H1 (cell line): ENCODE measurements at regions not wholly inside any gene's neighbourhood (a gene's known extent, or its start where the extent isn't known, plus 50 kb on each side); places are given as distances from the start of the nearest gene placed in this dataset.

ENCODE experiments used
- CTCF ChIA-PET: fragments of 300-600 bp; sonication (Branson Sonifier 250); formaldehyde crosslinking; loops from one replicate; lab custom pipeline; 2021; ENCODE audit not compliant: partially characterized antibody; lab: Charles Lee
- POLR2A ChIA-PET: fragments of 300-600 bp; sonication (Branson Sonifier 250); formaldehyde crosslinking; loops from one replicate; lab custom pipeline; 2021; ENCODE audit warnings: inconsistent platforms; ENCODE audit not compliant: partially characterized antibody; lab: Charles Lee
- DNase-seq, 2 experiments: peaks; one replicate each; pipeline versions ENCODE4 v3.0.0 to v3.0.0-alpha.2; 2010 to 2022; ENCODE audit warnings: low spot score in 2 of 2, low read depth in 1 of 2, mixed read lengths in 1 of 2
- FAIRE-seq: peaks from 2 replicates; lab custom pipeline; 2011; peaks lifted over from hg19 to GRCh38; lab: Jason Lieb, UNC
- H2AFZ ChIP-seq: 2 replicates; pipeline ENCODE4 v1.8.1; 2012; ENCODE audit warnings: low read length, inconsistent platforms
- H2AK5ac ChIP-seq: 2 replicates; pipeline ENCODE4 v1.6.1; 2013; ENCODE audit warnings: low read depth, low read length
- H2BK120ac ChIP-seq: replicated peaks from 2 replicates; pipeline ENCODE3; 2013; ENCODE audit warnings: low read depth, low read length, inconsistent platforms
- H2BK12ac ChIP-seq: 2 replicates; pipeline ENCODE4 v1.6.1; 2013; ENCODE audit warnings: low read depth, low read length
- H2BK15ac ChIP-seq: 2 replicates; pipeline ENCODE4 v1.6.1; 2013; ENCODE audit warnings: low read length
- H2BK20ac ChIP-seq: 2 replicates; pipeline ENCODE4 v1.6.1; 2013; ENCODE audit warnings: low read length
- H2BK5ac ChIP-seq: 2 replicates; pipeline ENCODE4 v1.6.1; 2013; ENCODE audit warnings: low read depth, low read length
- H3K14ac ChIP-seq: 2 replicates; pipeline ENCODE4 v1.6.1; 2013; ENCODE audit warnings: inconsistent platforms; ENCODE audit not compliant: insufficient read length
- H3K18ac ChIP-seq: 2 replicates; pipeline ENCODE4 v1.6.1; 2013; ENCODE audit warnings: low read length; ENCODE audit errors: extremely low read depth
- H3K23ac ChIP-seq: 2 replicates; pipeline ENCODE4 v1.6.1; 2013; ENCODE audit warnings: inconsistent platforms; ENCODE audit not compliant: insufficient read length
- H3K23me2 ChIP-seq: 2 replicates; pipeline ENCODE4 v1.6.1; 2013; ENCODE audit warnings: low read depth, low read length
- H3K27ac ChIP-seq: 2 replicates; pipeline ENCODE4 v1.6.1; 2011; ENCODE audit warnings: low read depth, low read length, inconsistent platforms
- H3K27me3 ChIP-seq, 4 experiments: replicated peaks in 1 of 4; 1 replicate in 1 of 4; 2 replicates in 3 of 4; pipeline versions ENCODE4 v1.6.1 to v1.8.1; 2011 to 2013; ENCODE audit warnings: low read length in 3 of 4, mild to moderate bottlenecking in 3 of 4, inconsistent platforms in 2 of 4, mixed read lengths in 2 of 4, moderate library complexity in 1 of 4; ENCODE audit not compliant: control insufficient read depth in 3 of 4, insufficient read depth in 3 of 4; ENCODE audit errors: extremely low read depth in 1 of 4
- H3K36me3 ChIP-seq, 4 experiments: 2 replicates each; pipeline versions ENCODE4 v1.6.1 to v1.8.1; 2011 to 2013; ENCODE audit warnings: mild to moderate bottlenecking in 4 of 4, low read length in 3 of 4, moderate library complexity in 2 of 4, control low read depth in 1 of 4, inconsistent platforms in 1 of 4; ENCODE audit not compliant: insufficient read depth in 4 of 4, control insufficient read depth in 2 of 4
- H3K4ac ChIP-seq: replicated peaks from 2 replicates; pipeline ENCODE3; 2013; ENCODE audit warnings: low read length, low read depth, mixed read lengths, inconsistent platforms; ENCODE audit not compliant: insufficient read length
- H3K4me1 ChIP-seq, 4 experiments: replicated peaks in 1 of 4; 1 replicate in 1 of 4; 2 replicates in 3 of 4; pipeline versions ENCODE4 v1.6.1 to v1.8.1; 2011 to 2013; ENCODE audit warnings: low read length in 3 of 4, inconsistent platforms in 2 of 4, mixed read lengths in 1 of 4; ENCODE audit not compliant: insufficient read depth in 4 of 4, control insufficient read depth in 3 of 4
- H3K4me2 ChIP-seq, 2 experiments: 2 replicates each; pipeline versions ENCODE4 v1.6.1 to v1.8.1; 2011 to 2013; ENCODE audit warnings: low read depth in 2 of 2, low read length in 2 of 2, control low read depth in 1 of 2, inconsistent platforms in 1 of 2, mild to moderate bottlenecking in 1 of 2; ENCODE audit not compliant: insufficient read depth in 1 of 2
- H3K4me3 ChIP-seq, 4 experiments: fragments of 200-600, 300-600 bp in 1 of 4; sonication (generic), shearing (Covaris generic), sonication (Bioruptor Twin) in 1 of 4; 2 replicates each; pipeline versions ENCODE4 v1.5.1 to v1.8.1; 2011 to 2016; ENCODE audit warnings: low read length in 4 of 4, low read depth in 3 of 4, control low read depth in 2 of 4, inconsistent platforms in 2 of 4, mild to moderate bottlenecking in 2 of 4, mixed read lengths in 1 of 4, moderate library complexity in 1 of 4; ENCODE audit not compliant: insufficient read depth in 2 of 4; ENCODE audit errors: extremely low read depth in 1 of 4
- H3K56ac ChIP-seq: replicated peaks from 2 replicates; pipeline ENCODE3; 2013; ENCODE audit warnings: low read depth, mild to moderate bottlenecking, mixed read lengths, low read length, inconsistent platforms; ENCODE audit not compliant: insufficient read length
- H3K79me1 ChIP-seq: 2 replicates; pipeline ENCODE4 v1.6.1; 2013; ENCODE audit warnings: low read depth, low read length, control low read depth
- H3K79me2 ChIP-seq, 2 experiments: 2 replicates each; pipeline versions ENCODE4 v1.6.1 to v1.8.1; 2012 to 2013; ENCODE audit warnings: low read length in 2 of 2, mild to moderate bottlenecking in 2 of 2, inconsistent platforms in 1 of 2; ENCODE audit not compliant: insufficient read depth in 2 of 2, control insufficient read depth in 1 of 2
- H3K9ac ChIP-seq, 4 experiments: replicated peaks in 1 of 4; 1 replicate in 1 of 4; 2 replicates in 3 of 4; pipeline versions ENCODE4 v1.6.1 to v1.8.1; 2011 to 2013; ENCODE audit warnings: low read depth in 3 of 4, low read length in 3 of 4, control low read depth in 2 of 4, mild to moderate bottlenecking in 2 of 4, moderate library complexity in 2 of 4, inconsistent platforms in 1 of 4; ENCODE audit errors: extremely low read depth in 1 of 4
- H3K9me3 ChIP-seq, 2 experiments: 2 replicates each; pipeline versions ENCODE4 v1.6.1 to v1.8.1; 2012 to 2013; ENCODE audit warnings: mild to moderate bottlenecking in 2 of 2, moderate library complexity in 2 of 2, control low read depth in 1 of 2, inconsistent platforms in 1 of 2, low read depth in 1 of 2, low read length in 1 of 2, mixed read lengths in 1 of 2; ENCODE audit not compliant: insufficient read depth in 2 of 2
- H4K20me1 ChIP-seq, 2 experiments: replicated peaks in 1 of 2; 2 replicates each; pipeline versions ENCODE3 to v1.8.1; 2011 to 2013; ENCODE audit warnings: inconsistent platforms in 2 of 2, low read length in 2 of 2, mild to moderate bottlenecking in 1 of 2; ENCODE audit not compliant: insufficient read depth in 2 of 2, control insufficient read depth in 1 of 2
- H4K5ac ChIP-seq: 2 replicates; pipeline ENCODE4 v1.6.1; 2013; ENCODE audit warnings: low read length, low read depth, mixed read lengths, inconsistent platforms; ENCODE audit not compliant: insufficient read length
- H4K8ac ChIP-seq: 2 replicates; pipeline ENCODE4 v1.8.0; 2013; ENCODE audit warnings: mild to moderate bottlenecking, moderate library complexity, low read length, inconsistent platforms; ENCODE audit not compliant: insufficient read depth; ENCODE audit errors: extremely low read depth
- H4K91ac ChIP-seq: replicated peaks from 2 replicates; pipeline ENCODE3; 2013; ENCODE audit warnings: low read length, mixed read lengths, inconsistent platforms; ENCODE audit not compliant: insufficient read length
- BCL11A ChIP-seq, 2 experiments: IDR thresholded peaks; one replicate each; pipeline ENCODE4 v1.6.1; 2011; ENCODE audit warnings: low read depth in 2 of 2, low read length in 2 of 2, mild to moderate bottlenecking in 2 of 2
- CEBPB ChIP-seq: IDR thresholded peaks from 2 replicates; pipeline ENCODE4 v1.6.1; 2012; ENCODE audit warnings: low read depth, low read length
- CHD2 ChIP-seq: IDR thresholded peaks from 2 replicates; pipeline ENCODE4 v1.6.1; 2012; ENCODE audit warnings: low read length, improper control_type of control experiment
- JUN ChIP-seq: IDR thresholded peaks from 2 replicates; pipeline ENCODE4 v1.6.1; 2011; ENCODE audit warnings: low read depth, mild to moderate bottlenecking, improper control_type of control experiment, low read length
- RNF2 ChIP-seq: fragments of 200-900, 300-1000 bp; sonication (generic); IDR thresholded peaks from 2 replicates; pipeline ENCODE4 v1.7.1; 2016; ENCODE audit warnings: borderline replicate concordance, low read depth, mild to moderate bottlenecking, antibody characterized with exemption, low read length; ENCODE audit not compliant: poor library complexity, severe bottlenecking; ENCODE audit errors: missing control alignments
- SIN3A ChIP-seq, 2 experiments: IDR thresholded peaks in 1 of 2; conservative IDR thresholded peaks in 1 of 2; 2 replicates each; pipeline ENCODE4 v1.6.1; 2011 to 2012; ENCODE audit warnings: low read length in 2 of 2, improper control_type of control experiment in 1 of 2, low read depth in 1 of 2, mild to moderate bottlenecking in 1 of 2
- WGBS, 2 experiments: shearing (Covaris generic) in 1 of 2; methylation state at CpG; one replicate each; pipeline versions ENCODE4 v1.1.6 to v1.1.7; 2013 to 2015; ENCODE audit warnings: low lambda C conversion rate in 2 of 2, mixed read lengths in 2 of 2, inconsistent platforms in 1 of 2, low coverage in 1 of 2, missing lambda C conversion rate in 1 of 2; ENCODE audit not compliant: insufficient replicate concordance in 2 of 2, insufficient coverage in 1 of 2, insufficient read length in 1 of 2; ENCODE audit errors: extremely low coverage in 1 of 2, missing lambda C conversion rate in 1 of 2; 5-methylcytosine and 5-hydroxymethylcytosine counted together
- TF ChIP-seq, protein P1 (sequence below): IDR thresholded peaks from 2 replicates; pipeline ENCODE4 v1.6.1; 2011; ENCODE audit warnings: low read depth, mild to moderate bottlenecking, low read length; ENCODE audit not compliant: insufficient read depth
- TF ChIP-seq, protein P2 (sequence below), 3 experiments: IDR thresholded peaks; 1 replicate in 2 of 3; 2 replicates in 1 of 3; pipeline versions ENCODE4 v1.5.1 to v1.6.1; 2011; ENCODE audit warnings: low read length in 3 of 3, mild to moderate bottlenecking in 3 of 3, inconsistent platforms in 2 of 3, low read depth in 1 of 3, moderate library complexity in 1 of 3; ENCODE audit not compliant: insufficient read depth in 1 of 3; ENCODE audit errors: control extremely low read depth in 1 of 3

DNA sequence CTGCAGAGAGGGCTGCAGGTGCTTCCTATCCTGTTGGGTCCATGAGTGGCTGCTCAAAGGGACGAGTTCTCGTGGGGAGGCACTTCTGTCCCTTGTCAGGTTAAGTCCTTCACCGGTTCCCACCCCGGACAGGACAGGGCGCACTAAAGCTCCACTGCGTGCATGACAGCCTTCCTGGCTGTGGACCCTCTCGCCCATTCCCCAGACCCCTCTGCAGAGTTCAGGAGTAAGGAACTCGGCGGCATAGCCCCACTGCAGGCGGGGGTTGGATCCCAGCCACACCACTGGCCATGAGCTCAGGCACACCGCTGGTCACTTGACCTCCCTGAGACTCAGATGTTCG is 147.5 kb upstream of the ID2 start:
- Histone ChIP-seq H2BK12ac (no peak overlapping the region), H3K79me1 (no peaks in the 10 kb centered on the region), H2BK20ac (no peak overlapping the region), H2AFZ (no peak overlapping the region), H3K23ac (no peak overlapping the region), H4K91ac (no peak overlapping the region), H2BK120ac (no peak overlapping the region), H3K14ac (no peak overlapping the region), H3K4me1 (peaks cover 0 to 6% (median 0%) of the 10 kb centered on the region in 4 experiments; a peak in 1 of 7 replicates), H3K23me2 (no peaks in the 10 kb centered on the region), H3K4ac (no peak overlapping the region), H3K56ac (no peak overlapping the region), H4K20me1 (no peaks in the 10 kb centered on the region), H2BK5ac (no peak overlapping the region), H2AK5ac (no peak overlapping the region), H4K5ac (no peak overlapping the region), H3K36me3 (no peaks in the 10 kb centered on the region), H2BK15ac (no peak overlapping the region), H3K27me3 (no peaks in the 10 kb centered on the region), H3K9ac (no peak overlapping the region), H4K8ac (0 out of 2 replicates have a peak overlapping the region, but pooled peaks have one; percentile 31), H3K79me2 (no peaks in the 10 kb centered on the region), H3K18ac (no peak overlapping the region; the same call in 1 of the 2 replicates), H3K4me2 (no peak overlapping the region), H3K27ac (no peak overlapping the region), H3K9me3 (no peaks in the 10 kb centered on the region; a peak in 1 of 4 replicates), H3K4me3 (no peak overlapping the region)
- 89% methylated on average over 10 of the region's 12 CpGs; no CpG with 5 or more reads in 1 of the 2 experiments for WGBS, 2 experiments
- no peak for FAIRE-seq
- DNase-seq: no peak
- ChIA-PET CTCF (interaction anchor here (0.6 to 3.1 kb wide), 7 partner anchors 9 to 343 kb away, joined by 3 to 12 read pairs (median 3); no protein-coding TSS in a partner anchor), POLR2A (interaction anchor here (1.0 kb wide), 1 partner anchor 13 kb away, joined by 3 read pairs; no protein-coding TSS in a partner anchor)
- TF ChIP-seq JUN (no peak), BCL11A (IDR thresholded peaks at IDR 0.05; ENCODE audit: low read depth in 2 of 2, low read length in 2 of 2) (no peak), CHD2 (no peak), SIN3A (conservative IDR thresholded peaks at IDR 0.05 in 1 of 2, IDR thresholded peaks at IDR 0.05 in 1 of 2; ENCODE audit: low read depth in 1 of 2, low read length in 2 of 2) (no peak), RNF2 (no peak), CEBPB (no peak)
- TF ChIP-seq, protein P1, sequence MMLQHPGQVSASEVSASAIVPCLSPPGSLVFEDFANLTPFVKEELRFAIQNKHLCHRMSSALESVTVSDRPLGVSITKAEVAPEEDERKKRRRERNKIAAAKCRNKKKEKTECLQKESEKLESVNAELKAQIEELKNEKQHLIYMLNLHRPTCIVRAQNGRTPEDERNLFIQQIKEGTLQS: no peak
- TF ChIP-seq, protein P2, sequence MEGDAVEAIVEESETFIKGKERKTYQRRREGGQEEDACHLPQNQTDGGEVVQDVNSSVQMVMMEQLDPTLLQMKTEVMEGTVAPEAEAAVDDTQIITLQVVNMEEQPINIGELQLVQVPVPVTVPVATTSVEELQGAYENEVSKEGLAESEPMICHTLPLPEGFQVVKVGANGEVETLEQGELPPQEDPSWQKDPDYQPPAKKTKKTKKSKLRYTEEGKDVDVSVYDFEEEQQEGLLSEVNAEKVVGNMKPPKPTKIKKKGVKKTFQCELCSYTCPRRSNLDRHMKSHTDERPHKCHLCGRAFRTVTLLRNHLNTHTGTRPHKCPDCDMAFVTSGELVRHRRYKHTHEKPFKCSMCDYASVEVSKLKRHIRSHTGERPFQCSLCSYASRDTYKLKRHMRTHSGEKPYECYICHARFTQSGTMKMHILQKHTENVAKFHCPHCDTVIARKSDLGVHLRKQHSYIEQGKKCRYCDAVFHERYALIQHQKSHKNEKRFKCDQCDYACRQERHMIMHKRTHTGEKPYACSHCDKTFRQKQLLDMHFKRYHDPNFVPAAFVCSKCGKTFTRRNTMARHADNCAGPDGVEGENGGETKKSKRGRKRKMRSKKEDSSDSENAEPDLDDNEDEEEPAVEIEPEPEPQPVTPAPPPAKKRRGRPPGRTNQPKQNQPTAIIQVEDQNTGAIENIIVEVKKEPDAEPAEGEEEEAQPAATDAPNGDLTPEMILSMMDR (IDR thresholded peaks at IDR 0.05; ENCODE audit: control extremely low read depth in 1 of 3, insufficient read depth in 1 of 3, low read depth in 1 of 3, low read length in 3 of 3): no peak
